MM.1S (cell line): ENCODE measurements at regions not wholly inside any gene's neighbourhood (a gene's known extent, or its start where the extent isn't known, plus 50 kb on each side); places are given as distances from the start of the nearest gene placed in this dataset.

ENCODE experiments used
- DNase-seq: peaks from one replicate; pipeline ENCODE4 v3.0.0-alpha.2; 2015
- H2AFZ ChIP-seq: fragments of 300-600 bp; sonication (generic); 2 replicates; pipeline ENCODE4 v1.6.0; 2016; ENCODE audit warnings: antibody characterized with exemption, low read length
- H3F3A ChIP-seq: fragments of 300-600 bp; sonication (generic); 2 replicates; pipeline ENCODE4 v1.6.1; 2016; ENCODE audit warnings: mild to moderate bottlenecking, antibody characterized with exemption, low read length, moderate library complexity, mixed read lengths; ENCODE audit not compliant: insufficient read depth
- H3K27ac ChIP-seq: fragments of 300-600 bp; sonication (generic); 2 replicates; pipeline ENCODE4 v1.5.1; 2016; ENCODE audit warnings: mild to moderate bottlenecking, low read length
- H3K27me3 ChIP-seq: fragments of 300-600 bp; sonication (generic); replicated peaks from 2 replicates; pipeline ENCODE4 v1.6.0; 2016; ENCODE audit warnings: low read length; ENCODE audit not compliant: insufficient read depth
- H3K36me3 ChIP-seq: fragments of 300-600 bp; sonication (generic); replicated peaks from 2 replicates; pipeline ENCODE4 v1.6.1; 2016; ENCODE audit warnings: mild to moderate bottlenecking, low read length, mixed read lengths; ENCODE audit not compliant: insufficient read depth
- H3K4me1 ChIP-seq: fragments of 300-600 bp; sonication (generic); 2 replicates; pipeline ENCODE4 v1.6.1; 2016; ENCODE audit warnings: low read length, mixed read lengths
- H3K4me2 ChIP-seq: fragments of 300-600 bp; sonication (generic); 2 replicates; pipeline ENCODE4 v1.6.0; 2016; ENCODE audit warnings: low read depth, low read length
- H3K4me3 ChIP-seq: fragments of 300-600 bp; sonication (generic); 2 replicates; pipeline ENCODE4 v1.5.1; 2016; ENCODE audit warnings: low read length, mixed read lengths
- H3K79me2 ChIP-seq: fragments of 300-600 bp; sonication (generic); 2 replicates; pipeline ENCODE4 v1.6.1; 2016; ENCODE audit warnings: mixed run types, low read length, mixed read lengths
- H3K9ac ChIP-seq: fragments of 300-600 bp; sonication (generic); 2 replicates; pipeline ENCODE4 v1.6.1; 2016; ENCODE audit warnings: low read length, mixed read lengths
- H3K9me2 ChIP-seq: fragments of 300-600 bp; sonication (generic); replicated peaks from 2 replicates; pipeline ENCODE4 v1.6.1; 2016; ENCODE audit warnings: mild to moderate bottlenecking, low read length, mixed read lengths; ENCODE audit not compliant: insufficient read depth
- H3K9me3 ChIP-seq: fragments of 300-600 bp; sonication (generic); replicated peaks from 2 replicates; pipeline ENCODE4 v1.6.1; 2016; ENCODE audit warnings: mild to moderate bottlenecking, low read length, mixed read lengths; ENCODE audit not compliant: insufficient read depth
- H4K20me1 ChIP-seq: fragments of 300-600 bp; sonication (generic); 2 replicates; pipeline ENCODE4 v1.6.1; 2016; ENCODE audit warnings: mild to moderate bottlenecking, low read length, moderate library complexity, mixed read lengths; ENCODE audit not compliant: insufficient read depth
- CTCF ChIP-seq: fragments of 300-600 bp; sonication (generic); IDR thresholded peaks from 2 replicates; pipeline ENCODE4 v1.5.1; 2016; ENCODE audit warnings: antibody characterized with exemption, low read length, mixed read lengths
- EZH2 ChIP-seq: fragments of 300-600 bp; sonication (generic); optimal IDR thresholded peaks from 2 replicates; pipeline ENCODE3; 2017; ENCODE audit warnings: low read depth, mild to moderate bottlenecking, antibody characterized with exemption, low read length, mixed read lengths
- EZH2phosphoT487 ChIP-seq: fragments of 300-600 bp; sonication (generic); IDR thresholded peaks from 2 replicates; pipeline ENCODE4 v1.6.1; 2018; ENCODE audit warnings: antibody characterized with exemption, low read length

- H3K27me3 ChIP-seq: no peaks in the 10 kb centered on the region
- DNase-seq: no peak
- H3K9ac ChIP-seq: no peak overlapping the region
- H3K4me3 ChIP-seq: no peak overlapping the region
- no peaks in the 10 kb centered on the region for H3K79me2 ChIP-seq
- no peaks in the 10 kb centered on the region for H3K4me1 ChIP-seq
- no peaks in the 10 kb centered on the region for H4K20me1 ChIP-seq
- no peak overlapping the region for H3K4me2 ChIP-seq
- no peak overlapping the region for H2AFZ ChIP-seq
- TF ChIP-seq CTCF (no peak), EZH2 (no peak), EZH2phosphoT487 (no peak)
- no peaks in the 10 kb centered on the region for H3F3A ChIP-seq
- H3K9me3 ChIP-seq: no peaks in the 10 kb centered on the region
- no peak overlapping the region for H3K27ac ChIP-seq
- no peaks in the 10 kb centered on the region for H3K36me3 ChIP-seq
- no peaks in the 10 kb centered on the region for H3K9me2 ChIP-seq
Observed at GRCh38 chr5:27868292-27868691, 829.9 kb upstream of the CDH9 start.

- Histone ChIP-seq H2AFZ (no peak overlapping the region), H3K9me2 (no peaks in the 10 kb centered on the region), H4K20me1 (no peaks in the 10 kb centered on the region), H3K27ac (no peak overlapping the region), H3K4me2 (no peak overlapping the region), H3K9me3 (no peaks in the 10 kb centered on the region), H3K4me3 (no peak overlapping the region), H3K79me2 (no peaks in the 10 kb centered on the region), H3K36me3 (no peaks in the 10 kb centered on the region), H3F3A (no peaks in the 10 kb centered on the region), H3K9ac (no peak overlapping the region), H3K4me1 (no peaks in the 10 kb centered on the region), H3K27me3 (no peaks in the 10 kb centered on the region)
- no peak for DNase-seq
- TF ChIP-seq CTCF: no peak
- no peak for TF ChIP-seq EZH2
- no peak for TF ChIP-seq EZH2phosphoT487
Observed at GRCh38 chr5:27855491-27855890, 817.1 kb upstream of the CDH9 start.

- Histone ChIP-seq H3K36me3 (no peaks in the 10 kb centered on the region), H3F3A (no peaks in the 10 kb centered on the region), H2AFZ (no peak overlapping the region), H3K79me2 (no peaks in the 10 kb centered on the region), H3K9me2 (no peaks in the 10 kb centered on the region), H3K9me3 (no peaks in the 10 kb centered on the region), H3K9ac (no peak overlapping the region), H3K27me3 (no peaks in the 10 kb centered on the region), H4K20me1 (no peaks in the 10 kb centered on the region), H3K4me2 (no peak overlapping the region), H3K27ac (no peak overlapping the region), H3K4me1 (no peaks in the 10 kb centered on the region), H3K4me3 (no peak overlapping the region)
- TF ChIP-seq CTCF (no peak), EZH2 (no peak), EZH2phosphoT487 (no peak)
- no peak for DNase-seq
Observed at GRCh38 chr5:27854243-27854852, 816.0 kb upstream of the CDH9 start.
